ENCODE measurements at regions not wholly inside any gene's neighbourhood (a gene's known extent, or its start where the extent isn't known, plus 50 kb on each side); places are given as distances from the start of the nearest gene placed in this dataset.

DNA sequence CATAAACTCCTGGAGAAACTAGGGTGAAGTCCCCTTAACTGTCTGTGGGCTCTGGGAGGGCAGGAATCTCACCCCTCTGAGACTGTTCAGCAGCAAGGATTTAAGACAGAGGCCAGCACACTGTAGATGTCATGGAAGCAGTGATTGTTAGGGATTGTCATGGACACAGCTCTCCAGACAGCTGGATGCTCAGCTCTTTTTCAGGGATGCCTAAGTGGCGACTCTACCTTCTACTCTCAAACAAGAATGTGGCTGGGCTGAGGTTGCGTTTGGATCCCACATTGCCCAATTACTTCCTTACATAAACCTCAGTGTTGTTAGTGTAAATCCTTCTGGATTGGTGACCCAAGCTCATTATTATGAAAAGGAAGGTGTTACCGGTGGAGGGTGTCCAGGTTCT lies 291.9 kb upstream of the VCX3A start:
- no peak overlapping the region for H2BK12ac ChIP-seq (ENCODE audit: low read length)
- no peak overlapping the region for H2AK5ac ChIP-seq (ENCODE audit: low read length)
- no peak overlapping the region for H3K4me3 ChIP-seq (ENCODE audit: low read depth, low read length)
- H4K91ac ChIP-seq (ENCODE audit: low read depth, low read length): no peak overlapping the region
- no peaks in the 10 kb centered on the region for H3K27me3 ChIP-seq (ENCODE audit: insufficient read depth, low read length)
- H3K36me3 ChIP-seq (ENCODE audit: control insufficient read depth in 1 of 2, insufficient read depth in 2 of 2, low read length in 2 of 2): no peaks in the 10 kb centered on the region
- WGBS (ENCODE audit: extremely low coverage, insufficient coverage, insufficient read length): no CpG with 5 or more reads among the region's 3 CpGs
- no peak overlapping the region for H3K18ac ChIP-seq (ENCODE audit: low read length)
- H3K79me1 ChIP-seq (ENCODE audit: low read length): no peaks in the 10 kb centered on the region
- no peak overlapping the region for H3K14ac ChIP-seq (ENCODE audit: low read length)
- no peak overlapping the region for H3K4ac ChIP-seq (ENCODE audit: low read depth, low read length)
- H3K79me2 ChIP-seq (ENCODE audit: control insufficient read depth, insufficient read depth, low read length, poor library complexity): no peaks in the 10 kb centered on the region
- no peak overlapping the region for H4K8ac ChIP-seq (ENCODE audit: low read depth, low read length)
- no peak for DNase-seq
- no peak overlapping the region for H3K27ac ChIP-seq (ENCODE audit: low read depth, low read length)
- no peak overlapping the region for H3K4me2 ChIP-seq (ENCODE audit: low read length)
- H2BK120ac ChIP-seq (ENCODE audit: insufficient read depth, low read length, poor library complexity): no peak overlapping the region
- H4K12ac ChIP-seq (ENCODE audit: low read depth, low read length): no peak overlapping the region
- no peaks in the 10 kb centered on the region for H3K9me3 ChIP-seq (ENCODE audit: insufficient read depth, low read depth, low read length)
- H2BK5ac ChIP-seq (ENCODE audit: low read depth, low read length, poor library complexity): no peak overlapping the region
- no peak overlapping the region for H2AFZ ChIP-seq (ENCODE audit: insufficient read depth, low read length, poor library complexity)
- peaks cover 0 to 2% of the 10 kb centered on the region in 2 experiments for H3K4me1 ChIP-seq (ENCODE audit: control insufficient read depth in 1 of 2, insufficient read depth in 2 of 2, low read length in 2 of 2)
- H3K9ac ChIP-seq (ENCODE audit: low read length): no peak overlapping the region
- no peak overlapping the region for H3K23ac ChIP-seq (ENCODE audit: low read length)

DNA sequence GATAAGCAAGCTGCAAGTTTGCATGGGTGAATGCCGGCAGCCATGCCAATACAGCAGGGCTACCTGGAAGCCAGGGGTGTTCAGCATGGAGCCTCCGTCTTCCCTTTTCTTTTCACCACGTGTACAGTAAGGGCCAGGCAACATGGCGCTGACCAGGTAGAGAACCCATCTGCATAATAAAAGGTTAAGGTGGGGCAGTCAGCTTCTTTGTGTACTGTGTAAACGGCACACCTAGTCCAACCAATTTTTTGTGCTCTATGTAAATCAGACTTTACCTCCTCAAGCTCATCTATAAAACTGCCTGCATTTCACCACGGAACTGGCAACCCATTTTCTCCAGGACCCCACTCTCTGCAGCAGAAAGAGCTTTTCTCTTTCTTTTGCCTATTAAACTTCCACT lies 286.8 kb upstream of the VCX3A start:
- H2BK12ac ChIP-seq (ENCODE audit: low read length): no peak overlapping the region

DNA sequence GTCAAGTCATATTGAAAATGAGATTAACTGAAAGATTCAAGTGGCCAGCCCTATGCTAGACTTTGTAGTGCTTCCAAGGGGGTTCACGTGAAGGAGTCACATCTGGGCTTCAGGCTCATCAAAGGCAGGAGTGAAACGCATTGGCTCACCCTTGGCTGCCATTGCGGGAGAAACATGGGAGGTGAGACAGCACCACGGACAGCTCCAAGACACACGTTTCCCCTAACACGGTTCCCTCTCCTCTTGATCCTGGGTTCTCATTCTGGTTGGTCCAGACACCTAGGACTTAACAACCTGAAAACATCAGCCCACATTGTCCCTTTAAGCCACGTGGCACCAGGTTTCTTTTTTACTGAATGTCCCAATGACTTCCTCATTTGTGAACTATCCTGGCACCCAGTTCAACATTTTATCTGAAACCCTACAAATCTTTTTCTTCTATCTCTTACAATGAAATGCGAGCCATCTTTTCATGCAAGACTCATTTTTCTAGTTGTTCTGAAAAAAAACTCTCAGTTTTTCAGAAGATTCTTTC lies 279.0 kb upstream of the VCX3A start:
- H4K91ac ChIP-seq (ENCODE audit: low read depth, low read length): no peak overlapping the region
- WGBS (ENCODE audit: extremely low coverage, insufficient coverage, insufficient read length): no CpG with 5 or more reads among the region's 8 CpGs
- no peak overlapping the region for H3K4ac ChIP-seq (ENCODE audit: low read depth, low read length)

More for the DNA sequence above, 286.8 kb upstream of the VCX3A start:
- H3K79me2 ChIP-seq (ENCODE audit: control insufficient read depth, insufficient read depth, low read length, poor library complexity): no peaks in the 10 kb centered on the region
- no peak overlapping the region for H4K8ac ChIP-seq (ENCODE audit: low read depth, low read length)
- H2AFZ ChIP-seq (ENCODE audit: insufficient read depth, low read length, poor library complexity): no peak overlapping the region
- H2BK5ac ChIP-seq (ENCODE audit: low read depth, low read length, poor library complexity): no peak overlapping the region
- no peak overlapping the region for H4K12ac ChIP-seq (ENCODE audit: low read depth, low read length)
- no peak overlapping the region for H3K23ac ChIP-seq (ENCODE audit: low read length)
- H2AK5ac ChIP-seq (ENCODE audit: low read length): no peak overlapping the region
- DNase-seq: no peak
- H3K14ac ChIP-seq (ENCODE audit: low read length): no peak overlapping the region
- no peak overlapping the region for H3K9ac ChIP-seq (ENCODE audit: low read length)
- H3K79me1 ChIP-seq (ENCODE audit: low read length): no peaks in the 10 kb centered on the region
- no peak overlapping the region for H2BK120ac ChIP-seq (ENCODE audit: insufficient read depth, low read length, poor library complexity)
- H3K36me3 ChIP-seq (ENCODE audit: control insufficient read depth in 1 of 2, insufficient read depth in 2 of 2, low read length in 2 of 2): no peaks in the 10 kb centered on the region
- H3K18ac ChIP-seq (ENCODE audit: low read length): no peak overlapping the region
- WGBS (ENCODE audit: extremely low coverage, insufficient coverage, insufficient read length): no CpG with 5 or more reads among the region's 6 CpGs
- H3K9me3 ChIP-seq (ENCODE audit: insufficient read depth, low read depth, low read length): no peaks in the 10 kb centered on the region
- no peak overlapping the region for H3K4me3 ChIP-seq (ENCODE audit: low read depth, low read length)
- H3K4me1 ChIP-seq (ENCODE audit: control insufficient read depth in 1 of 2, insufficient read depth in 2 of 2, low read length in 2 of 2): peaks cover 0 to under 1% of the 10 kb centered on the region in 2 experiments
- no peak overlapping the region for H3K27ac ChIP-seq (ENCODE audit: low read depth, low read length)
- H3K4me2 ChIP-seq (ENCODE audit: low read length): no peak overlapping the region
- no peaks in the 10 kb centered on the region for H3K27me3 ChIP-seq (ENCODE audit: insufficient read depth, low read length)
- H4K91ac ChIP-seq (ENCODE audit: low read depth, low read length): no peak overlapping the region
- no peak overlapping the region for H3K4ac ChIP-seq (ENCODE audit: low read depth, low read length)

DNA sequence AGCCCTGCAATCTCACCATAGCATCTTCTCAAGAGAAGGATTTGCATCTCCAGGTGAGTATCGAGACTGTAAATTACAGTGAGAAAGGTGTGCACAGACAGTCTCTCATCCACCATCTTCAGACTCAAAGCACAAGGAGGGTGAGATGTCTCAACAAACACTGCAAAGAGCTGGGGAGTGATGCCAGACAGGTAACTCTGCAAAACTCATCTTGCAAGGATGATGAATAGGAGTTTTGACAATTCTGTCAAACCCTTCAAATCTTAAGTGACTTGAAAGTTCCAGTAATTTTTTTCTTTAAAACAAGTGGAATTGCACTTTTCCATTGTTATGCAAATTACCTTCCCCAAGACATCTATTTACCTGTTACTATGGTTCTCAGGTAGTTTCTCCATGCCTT lies 277.2 kb upstream of the VCX3A start:
- Histone ChIP-seq H3K79me2 (ENCODE audit: control insufficient read depth, insufficient read depth, low read length, poor library complexity) (no peaks in the 10 kb centered on the region), H3K9ac (ENCODE audit: low read length) (no peak overlapping the region), H4K12ac (ENCODE audit: low read depth, low read length) (no peak overlapping the region), H2AFZ (ENCODE audit: insufficient read depth, low read length, poor library complexity) (no peak overlapping the region), H3K9me3 (ENCODE audit: insufficient read depth, low read depth, low read length) (no peaks in the 10 kb centered on the region), H2BK120ac (ENCODE audit: insufficient read depth, low read length, poor library complexity) (no peak overlapping the region), H3K4me1 (ENCODE audit: control insufficient read depth in 1 of 2, insufficient read depth in 2 of 2, low read length in 2 of 2) (no peaks in the 10 kb centered on the region), H4K91ac (ENCODE audit: low read depth, low read length) (no peak overlapping the region), H3K23ac (ENCODE audit: low read length) (no peak overlapping the region), H4K8ac (ENCODE audit: low read depth, low read length) (no peak overlapping the region), H3K4me3 (ENCODE audit: low read depth, low read length) (no peak overlapping the region), H3K27me3 (ENCODE audit: insufficient read depth, low read length) (no peaks in the 10 kb centered on the region), H3K27ac (ENCODE audit: low read depth, low read length) (no peak overlapping the region), H2AK5ac (ENCODE audit: low read length) (no peak overlapping the region), H2BK5ac (ENCODE audit: low read depth, low read length, poor library complexity) (no peak overlapping the region), H3K18ac (ENCODE audit: low read length) (no peak overlapping the region), H3K79me1 (ENCODE audit: low read length) (no peaks in the 10 kb centered on the region), H2BK12ac (ENCODE audit: low read length) (no peak overlapping the region), H3K4me2 (ENCODE audit: low read length) (no peak overlapping the region), H3K4ac (ENCODE audit: low read depth, low read length) (no peak overlapping the region), H3K36me3 (ENCODE audit: control insufficient read depth in 1 of 2, insufficient read depth in 2 of 2, low read length in 2 of 2) (no peaks in the 10 kb centered on the region), H3K14ac (ENCODE audit: low read length) (no peak overlapping the region)
- WGBS (ENCODE audit: extremely low coverage, insufficient coverage, insufficient read length): no CpG with 5 or more reads among the region's 1 CpG
- DNase-seq: no peak

More for the DNA sequence above, 279.0 kb upstream of the VCX3A start:
- no peak overlapping the region for H4K8ac ChIP-seq (ENCODE audit: low read depth, low read length)
- H3K9ac ChIP-seq (ENCODE audit: low read length): no peak overlapping the region
- no peak overlapping the region for H3K4me3 ChIP-seq (ENCODE audit: low read depth, low read length)
- H2AK5ac ChIP-seq (ENCODE audit: low read length): no peak overlapping the region
- no peaks in the 10 kb centered on the region for H3K4me1 ChIP-seq (ENCODE audit: control insufficient read depth in 1 of 2, insufficient read depth in 2 of 2, low read length in 2 of 2)
- no peak overlapping the region for H3K14ac ChIP-seq (ENCODE audit: low read length)
- no peak overlapping the region for H2AFZ ChIP-seq (ENCODE audit: insufficient read depth, low read length, poor library complexity)
- no peak overlapping the region for H4K12ac ChIP-seq (ENCODE audit: low read depth, low read length)
- H3K18ac ChIP-seq (ENCODE audit: low read length): no peak overlapping the region
- H2BK5ac ChIP-seq (ENCODE audit: low read depth, low read length, poor library complexity): no peak overlapping the region
- H2BK120ac ChIP-seq (ENCODE audit: insufficient read depth, low read length, poor library complexity): no peak overlapping the region
- H2BK12ac ChIP-seq (ENCODE audit: low read length): no peak overlapping the region
- no peak for DNase-seq
- no peaks in the 10 kb centered on the region for H3K79me2 ChIP-seq (ENCODE audit: control insufficient read depth, insufficient read depth, low read length, poor library complexity)
- H3K4me2 ChIP-seq (ENCODE audit: low read length): no peak overlapping the region
- H3K23ac ChIP-seq (ENCODE audit: low read length): no peak overlapping the region
- H3K36me3 ChIP-seq (ENCODE audit: control insufficient read depth in 1 of 2, insufficient read depth in 2 of 2, low read length in 2 of 2): no peaks in the 10 kb centered on the region
- no peaks in the 10 kb centered on the region for H3K9me3 ChIP-seq (ENCODE audit: insufficient read depth, low read depth, low read length)
- no peak overlapping the region for H3K27ac ChIP-seq (ENCODE audit: low read depth, low read length)
- H3K79me1 ChIP-seq (ENCODE audit: low read length): no peaks in the 10 kb centered on the region
- no peaks in the 10 kb centered on the region for H3K27me3 ChIP-seq (ENCODE audit: insufficient read depth, low read length)
